ENCODE measurements at regions not wholly inside any gene's neighbourhood (a gene's known extent, or its start where the extent isn't known, plus 50 kb on each side); places are given as distances from the start of the nearest gene placed in this dataset.

DNA sequence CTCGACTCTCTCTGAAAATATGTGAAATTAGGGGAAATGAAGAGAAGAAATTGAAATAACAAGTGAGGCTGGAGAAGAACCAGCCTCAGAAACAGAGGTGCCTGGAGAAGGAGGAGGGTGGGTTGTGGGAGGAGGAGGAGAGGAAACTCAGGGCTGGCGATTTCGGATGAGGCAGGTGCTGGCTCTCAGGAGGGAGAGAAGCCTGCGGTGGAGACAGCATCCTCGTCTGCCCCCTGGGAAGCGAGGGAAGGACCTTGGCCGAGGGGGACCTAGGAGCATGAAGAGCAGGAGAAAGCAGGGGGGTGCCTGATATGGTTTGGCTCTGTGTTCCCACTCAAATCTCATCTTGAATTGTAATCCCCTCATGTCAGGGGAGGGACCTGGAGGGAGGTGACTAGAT is 264.7 kb upstream of the TNRC6C start:
- peak; percentile 22 for DNase-seq

GRCh38 chr17:77694391-77695363 is 263.8 kb upstream of the TNRC6C start:
- peak; percentile 57 for DNase-seq

- peak; percentile 47 for DNase-seq
Observed at GRCh38 chr17:77695386-77695785, 263.1 kb upstream of the TNRC6C start.

DNA sequence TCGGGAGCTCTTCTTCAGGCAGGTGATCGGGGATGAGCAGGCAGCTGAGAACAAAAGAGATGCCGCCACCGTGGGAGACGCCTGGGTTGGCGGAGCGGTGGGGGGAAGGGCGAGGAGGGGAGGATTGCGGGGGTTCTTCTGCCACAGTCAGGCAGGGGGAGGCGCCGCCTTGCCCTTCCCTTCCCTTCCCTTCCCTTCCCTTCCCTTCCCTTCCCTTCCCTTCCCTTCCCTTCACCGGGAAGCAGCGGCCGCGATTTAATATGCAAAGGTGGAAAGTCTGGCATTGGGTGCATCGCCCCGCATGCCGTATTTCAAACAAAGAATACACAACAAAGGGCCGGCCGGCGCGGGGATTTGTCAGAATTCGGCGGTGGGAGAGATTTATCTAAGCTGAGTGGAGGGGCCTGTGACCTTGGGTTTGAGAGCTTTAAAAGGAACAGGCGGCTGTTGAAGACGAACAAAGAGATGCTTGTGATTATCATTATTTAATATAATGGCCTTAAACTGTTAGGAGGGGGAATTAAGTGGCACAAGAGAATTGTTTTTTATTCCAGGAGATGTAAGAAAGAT is 262.3 kb upstream of the TNRC6C start:
- peak; percentile 61 for DNase-seq

- peak; percentile 59 for DNase-seq
Observed at GRCh38 chr17:77696721-77697460, 261.6 kb upstream of the TNRC6C start.

GRCh38 chr17:77697480-77698400 is 260.8 kb upstream of the TNRC6C start:
- DNase-seq: peak; percentile 49

DNA sequence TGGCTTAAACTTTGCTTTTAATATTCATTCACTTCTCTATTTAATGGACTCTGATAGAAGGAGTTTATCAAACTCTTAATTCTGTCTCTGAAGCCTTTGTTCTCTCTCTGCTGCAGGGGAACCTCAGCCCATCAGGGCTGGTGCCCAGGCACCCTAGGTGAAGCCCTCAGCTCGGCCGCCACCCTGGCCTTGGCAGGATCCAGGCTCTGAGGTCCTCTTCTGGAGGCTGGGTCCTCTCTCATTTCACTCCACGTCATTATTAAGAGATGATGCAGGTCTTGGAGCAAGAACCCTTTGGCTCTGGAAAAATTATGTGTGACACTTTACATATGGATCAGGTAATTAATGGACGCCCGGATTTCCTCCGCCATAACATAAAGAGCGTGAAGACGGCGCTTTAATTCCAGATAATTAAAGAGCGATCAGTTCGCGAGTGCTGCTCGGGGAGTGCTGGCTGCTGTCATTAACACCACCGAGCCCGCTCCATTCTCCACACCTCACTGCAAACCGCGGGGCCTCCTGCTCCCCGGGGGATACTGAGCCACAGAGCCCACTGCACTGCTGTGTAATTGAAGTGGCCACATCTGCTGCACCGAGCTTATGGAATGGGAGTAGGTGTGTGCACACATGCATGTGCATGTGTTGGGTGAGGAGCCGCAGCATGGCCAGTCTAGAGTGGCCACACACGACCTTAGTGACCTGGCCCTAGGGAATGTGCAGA is 259.4 kb upstream of the TNRC6C start:
- DNase-seq: peak; percentile 25

GRCh38 chr17:77700165-77700881 is 258.2 kb upstream of the TNRC6C start:
- DNase-seq: peak; percentile 57

- no peak for DNase-seq
Observed at GRCh38 chr17:77701996-77702395, 256.5 kb upstream of the TNRC6C start.

DNA sequence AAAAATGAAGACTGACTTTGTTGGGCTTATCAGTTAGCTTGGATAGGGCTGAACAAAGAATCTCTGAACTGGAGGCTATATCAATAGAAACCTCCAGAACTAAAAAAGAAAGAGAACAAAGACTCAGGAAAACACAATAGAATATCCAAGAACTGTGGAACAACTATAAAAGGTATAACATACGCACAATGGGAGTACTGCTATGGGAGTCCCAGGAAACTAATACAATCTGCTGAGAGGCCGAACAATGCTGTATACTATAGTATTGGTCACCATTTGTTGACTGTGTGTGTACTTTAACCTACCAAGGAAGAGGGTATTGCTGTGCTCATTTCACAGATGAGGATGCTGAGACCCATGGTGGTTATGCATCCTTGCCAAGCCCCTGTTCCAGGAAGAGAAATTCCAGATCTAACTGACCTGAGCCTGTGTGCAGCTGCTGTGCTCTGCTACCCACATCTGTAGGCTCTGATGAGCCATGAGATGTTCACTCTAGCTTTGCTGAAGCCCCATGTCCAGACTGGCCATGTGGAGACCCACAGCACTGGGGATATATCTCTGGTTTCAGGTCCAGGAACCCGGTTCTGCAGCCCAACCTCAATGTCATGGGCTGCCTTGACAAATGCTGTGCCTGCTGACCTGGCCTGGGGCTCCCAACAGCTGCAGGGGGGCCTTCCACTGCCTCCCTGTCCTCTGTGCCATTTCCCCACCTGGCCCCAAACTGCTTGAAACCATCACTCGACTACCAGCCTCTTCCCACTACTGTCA is 254.3 kb upstream of the TNRC6C start:
- DNase-seq: peak; percentile 25

GRCh38 chr17:77706938-77707337 is 251.6 kb upstream of the TNRC6C start:
- DNase-seq: peak; percentile 24

DNA sequence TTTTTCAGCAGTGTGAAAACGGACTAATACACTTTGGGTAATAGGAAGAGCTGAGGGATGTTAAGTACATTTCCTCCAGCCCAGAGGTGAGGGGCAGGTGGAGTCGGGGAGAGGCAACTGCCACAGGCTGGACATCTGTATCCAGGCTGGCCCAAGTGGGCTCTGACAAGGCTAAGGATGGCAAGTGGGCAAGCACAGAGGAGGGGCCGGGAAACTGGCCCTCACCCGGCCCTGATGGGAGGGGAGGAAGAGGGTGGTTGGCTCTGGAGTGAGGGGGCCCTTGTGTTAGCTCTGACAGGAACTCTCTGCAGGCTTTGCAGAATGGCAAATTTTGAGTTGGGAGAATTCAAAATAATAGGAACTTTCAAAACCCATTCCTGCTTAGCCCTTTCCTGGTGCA is 251.0 kb upstream of the TNRC6C start:
- peak; percentile 9 for DNase-seq

GRCh38 chr17:77708049-77708448 is 250.5 kb upstream of the TNRC6C start:
- peak; percentile 33 for DNase-seq

DNA sequence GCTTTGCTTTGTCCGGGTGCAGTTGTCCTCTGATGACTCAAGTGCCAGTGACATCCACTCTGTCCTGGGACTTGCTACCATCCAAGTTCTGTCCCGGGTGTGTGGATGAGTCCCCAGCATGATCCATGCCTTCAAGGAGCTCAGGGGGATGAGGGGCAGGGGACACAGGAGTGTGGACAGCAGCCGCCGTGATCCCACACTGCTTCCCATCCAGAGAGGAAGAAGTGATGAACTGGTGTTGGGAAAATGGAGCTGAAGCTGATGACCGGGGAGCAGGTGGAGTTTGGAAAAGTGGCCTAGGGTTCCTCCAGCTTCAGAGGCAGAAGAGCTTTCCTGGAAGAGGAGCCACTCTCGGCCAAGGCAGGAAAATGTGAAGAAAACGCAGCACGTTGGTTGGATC is 249.6 kb upstream of the TNRC6C start:
- peak; percentile 4 for DNase-seq

DNA sequence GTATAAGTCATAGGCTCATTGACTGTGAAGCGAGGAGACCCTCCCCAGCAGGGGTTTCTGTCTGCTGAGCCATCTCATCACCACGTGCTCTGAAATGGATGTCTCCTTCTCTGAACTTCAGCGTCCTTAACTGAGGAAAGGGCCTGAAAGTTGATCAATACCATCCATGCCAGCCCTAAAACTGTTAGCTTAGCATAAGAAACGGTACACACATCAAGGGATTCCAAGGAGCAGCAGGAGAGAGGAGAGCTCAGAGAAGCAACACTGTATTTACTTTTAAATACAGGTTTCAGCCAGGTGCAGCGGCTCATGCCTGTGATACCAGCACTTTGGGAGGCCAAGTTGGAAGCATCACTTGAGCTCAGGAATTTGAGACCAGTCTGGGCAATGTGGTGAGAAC is 248.9 kb upstream of the TNRC6C start:
- peak; percentile 17 for DNase-seq

DNA sequence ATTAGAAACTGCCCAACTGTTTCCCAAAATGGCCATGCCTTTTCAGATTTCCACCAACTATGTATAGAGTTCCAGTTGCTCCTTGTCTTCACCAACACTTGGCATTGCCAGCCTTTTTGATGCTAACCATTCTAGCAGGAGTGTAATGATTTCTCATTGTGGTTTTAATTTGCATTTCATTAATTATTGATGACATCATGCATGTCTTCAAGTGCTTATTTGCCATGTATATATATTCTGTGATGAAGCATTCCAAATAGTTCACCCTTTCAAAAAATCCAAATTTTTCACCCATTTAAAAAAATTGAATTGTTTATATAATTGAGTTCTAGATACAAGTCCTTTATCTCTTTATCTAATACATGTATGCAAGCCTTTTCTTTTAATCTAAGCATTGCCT is 245.9 kb upstream of the TNRC6C start:
- no peak for DNase-seq

DNA sequence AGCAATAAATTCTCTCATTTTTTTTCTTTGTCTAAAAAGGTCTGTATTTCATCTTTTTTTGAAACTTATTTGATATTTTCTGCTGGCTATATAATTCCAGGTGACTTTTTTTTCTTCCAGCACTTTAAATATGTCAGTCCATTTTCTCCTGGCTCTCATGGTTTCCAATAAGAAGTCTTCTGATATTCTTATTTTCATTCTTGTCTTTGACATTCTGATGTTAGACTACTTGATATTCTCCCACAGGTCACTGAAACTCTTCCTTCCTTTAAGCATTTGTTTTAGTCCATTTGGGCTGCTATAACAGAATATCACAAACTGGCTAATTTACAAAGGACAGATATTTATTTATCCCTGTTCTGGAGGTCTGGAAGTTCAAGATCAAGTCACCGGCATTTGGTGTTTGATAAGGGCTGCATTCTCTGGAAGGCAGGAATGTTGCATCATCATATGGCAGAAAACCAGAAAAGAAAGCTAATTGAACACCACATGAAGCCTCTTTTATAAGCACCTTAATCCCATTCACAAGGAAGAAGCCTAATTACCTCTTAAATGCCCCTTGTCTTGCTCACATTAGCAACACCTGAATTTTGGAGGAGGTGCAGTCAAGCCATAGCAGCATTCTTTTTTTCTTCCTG is 242.1 kb upstream of the TNRC6C start:
- DNase-seq: no peak

DNA sequence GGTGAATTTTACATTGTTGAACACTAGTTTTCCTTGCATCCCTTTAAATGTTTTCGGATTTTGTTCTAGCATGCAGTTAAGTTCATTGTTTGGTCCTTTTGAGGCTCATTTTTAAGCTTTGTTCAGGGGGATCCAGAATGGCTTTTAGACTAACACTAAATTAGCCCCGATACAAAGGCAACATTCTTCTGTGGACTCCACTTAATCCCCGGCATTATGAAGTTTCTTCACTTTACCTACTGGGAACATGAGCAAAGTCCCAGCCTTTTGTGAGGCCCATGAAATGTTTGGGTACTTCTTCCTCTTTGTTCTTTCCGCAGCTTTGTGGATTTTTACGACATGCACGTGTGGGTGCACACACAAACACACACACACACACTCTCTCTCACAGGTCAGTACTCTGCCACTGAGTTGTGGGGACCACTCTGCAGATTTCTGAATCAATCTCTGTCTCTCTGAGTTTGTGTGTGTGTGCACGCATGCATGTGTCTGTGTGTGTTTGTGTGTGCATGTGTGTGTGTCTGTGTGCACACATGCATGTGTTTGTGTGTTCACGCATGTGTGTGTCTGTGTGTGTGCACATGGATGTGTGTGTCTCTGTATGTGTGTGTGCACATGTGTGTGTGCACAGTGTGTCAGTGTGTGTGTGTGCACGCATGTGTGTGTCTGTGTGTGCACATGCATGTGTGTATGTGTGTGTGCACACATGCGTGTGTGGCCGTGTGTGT is 240.4 kb upstream of the TNRC6C start:
- peak; percentile 33 for DNase-seq

GRCh38 chr17:77718669-77718961 is 239.9 kb upstream of the TNRC6C start:
- no peak for DNase-seq
